Small intestine (tissue), 7 donors: ENCODE measurements at regions not wholly inside any gene's neighbourhood (a gene's known extent, or its start where the extent isn't known, plus 50 kb on each side); places are given as distances from the start of the nearest gene placed in this dataset.

Source experiments
- DNase-seq, 2 donors: peaks; one replicate each; pipeline versions ENCODE4 v3.0.0 to v3.0.0-alpha.2; 2013
- FAIRE-seq: peaks from 2 replicates; lab custom pipeline; 2012; peaks lifted over from hg19 to GRCh38; lab: Jason Lieb, UNC
- H3K27ac ChIP-seq, 3 donors: one replicate each; pipeline ENCODE4 v1.5.1; 2013; ENCODE audit warnings: low read length in 2 of 3, mild to moderate bottlenecking in 2 of 3, control low read depth in 1 of 3, inconsistent platforms in 1 of 3, low read depth in 1 of 3, moderate library complexity in 1 of 3
- H3K27me3 ChIP-seq, 3 donors: one replicate each; pipeline ENCODE4 v1.6.1; 2013; ENCODE audit warnings: low read length in 3 of 3, inconsistent platforms in 1 of 3; ENCODE audit not compliant: control insufficient read depth in 3 of 3, insufficient read depth in 3 of 3
- H3K36me3 ChIP-seq, 3 donors: one replicate each; pipeline ENCODE4 v1.6.1; 2013; ENCODE audit warnings: low read length in 3 of 3, inconsistent platforms in 1 of 3, low read depth in 1 of 3, mild to moderate bottlenecking in 1 of 3, moderate library complexity in 1 of 3; ENCODE audit not compliant: control insufficient read depth in 3 of 3, insufficient read depth in 2 of 3
- H3K4me1 ChIP-seq, 3 donors: one replicate each; pipeline ENCODE4 v1.6.1; 2013; ENCODE audit warnings: low read length in 2 of 3, inconsistent platforms in 1 of 3, low read depth in 1 of 3, mild to moderate bottlenecking in 1 of 3, moderate library complexity in 1 of 3; ENCODE audit not compliant: control insufficient read depth in 3 of 3, insufficient read depth in 2 of 3
- H3K4me3 ChIP-seq, 3 donors: one replicate each; pipeline ENCODE4 v1.5.1; 2013; ENCODE audit warnings: low read length in 3 of 3, control low read depth in 1 of 3, inconsistent platforms in 1 of 3, low read depth in 1 of 3, mild to moderate bottlenecking in 1 of 3, moderate library complexity in 1 of 3
- H3K9me3 ChIP-seq, 2 donors: one replicate each; pipeline ENCODE4 v1.6.1; 2013; ENCODE audit warnings: low read depth in 1 of 2, low read length in 1 of 2; ENCODE audit not compliant: control insufficient read depth in 2 of 2, insufficient read depth in 1 of 2
- WGBS, 3 donors: extraction: QIAGEN DNeasy Blood & Tissue Kit; methylation state at CpG; one replicate each; pipeline ENCODE4 v1.1.7; 2013; 5-methylcytosine and 5-hydroxymethylcytosine counted together
- donor health status: healthy with polysubstance abuse.
- donor health status: control.
- donor health status: control.
- donor health status: Bipolar disorder and iron deficiency.
- donor health status: healthy.

- no peaks in the 10 kb centered on the region for H3K27me3 ChIP-seq
- FAIRE-seq (no peak), DNase-seq (no peak)
- H3K4me1 ChIP-seq = no peaks in the 10 kb centered on the region
- H3K36me3 ChIP-seq = no peaks in the 10 kb centered on the region
- 60 to 67% (median 62%) methylated on average over 7 of the region's 7 CpGs for WGBS, 3 donors
- no peaks in the 10 kb centered on the region for H3K9me3 ChIP-seq
- H3K27ac ChIP-seq = no peak overlapping the region
- no peak overlapping the region for H3K4me3 ChIP-seq
Measured at GRCh38 chr3:159174715-159175692, 373.1 kb downstream of the MFSD1 start.

GRCh38 chr3:159178209-159178897 lies 376.5 kb downstream of the MFSD1 start:
- Histone ChIP-seq H3K36me3 (no peaks in the 10 kb centered on the region), H3K4me1 (no peaks in the 10 kb centered on the region), H3K27ac (no peak overlapping the region), H3K9me3 (no peaks in the 10 kb centered on the region), H3K4me3 (no peak overlapping the region), H3K27me3 (no peaks in the 10 kb centered on the region)
- WGBS, 3 donors = 47 to 76% (median 50%) methylated on average over 4 of the region's 4 CpGs
- DNase-seq = no peak
- no peak for FAIRE-seq

DNA sequence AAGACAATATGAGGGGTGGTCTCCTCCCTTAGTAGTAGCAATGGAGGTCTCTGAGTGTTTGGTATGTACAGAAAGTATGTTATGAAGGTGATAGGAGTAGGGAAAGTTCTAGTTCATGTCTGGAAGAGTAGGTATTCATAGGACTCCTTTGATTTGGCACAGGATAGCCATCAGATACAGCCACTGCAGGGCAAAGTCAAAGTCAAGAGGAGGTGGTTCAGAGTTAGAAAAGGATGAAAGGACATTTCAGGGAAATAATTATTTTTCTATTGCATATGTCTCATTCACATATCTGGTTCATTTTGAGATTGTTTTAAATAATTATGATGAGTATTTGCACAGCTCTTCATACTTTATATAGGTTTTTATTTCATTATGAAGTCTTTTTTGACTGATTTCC lies 381.1 kb downstream of the MFSD1 start:
- DNase-seq = no peak
- no peaks in the 10 kb centered on the region for H3K9me3 ChIP-seq
- FAIRE-seq = no peak
- no peaks in the 10 kb centered on the region for H3K36me3 ChIP-seq
- no peak overlapping the region for H3K4me3 ChIP-seq
- no peaks in the 10 kb centered on the region for H3K4me1 ChIP-seq
- no peak overlapping the region for H3K27ac ChIP-seq
- H3K27me3 ChIP-seq = no peaks in the 10 kb centered on the region

DNA sequence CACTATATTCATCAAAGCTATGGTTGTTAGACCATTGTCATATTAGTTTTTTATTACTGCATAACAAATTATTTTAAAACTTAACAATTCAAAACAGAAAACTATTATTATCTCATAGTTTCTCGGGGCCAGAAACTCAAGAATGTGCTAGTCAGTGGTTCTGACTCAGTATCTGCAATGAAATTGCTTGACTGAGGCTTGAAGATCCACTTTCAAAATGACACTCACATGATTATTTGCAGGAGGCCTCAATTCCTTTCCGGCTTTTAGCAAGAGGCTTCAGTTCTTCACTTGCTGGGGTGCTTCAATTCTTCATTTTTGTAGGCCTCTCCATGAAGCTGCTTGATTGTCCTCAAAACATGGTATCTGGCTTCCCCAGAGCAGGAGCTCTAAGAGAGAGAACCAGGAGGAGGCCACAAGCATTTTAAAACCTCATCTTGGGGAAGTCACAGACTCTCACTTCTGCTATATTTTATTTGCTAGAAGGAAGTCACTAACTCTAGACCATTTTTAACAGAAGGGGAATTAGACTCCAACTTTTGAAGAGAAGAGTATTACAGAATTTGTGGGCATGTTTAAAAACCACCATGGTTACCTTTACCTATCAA lies 383.7 kb downstream of the MFSD1 start:
- Histone ChIP-seq H3K4me3 (no peak overlapping the region), H3K27ac (no peak overlapping the region), H3K27me3 (no peaks in the 10 kb centered on the region), H3K9me3 (no peaks in the 10 kb centered on the region), H3K36me3 (no peaks in the 10 kb centered on the region), H3K4me1 (no peaks in the 10 kb centered on the region)
- WGBS, 3 donors = 56 to 67% (median 64%) methylated on average over 2 of the region's 2 CpGs
- FAIRE-seq (no peak), DNase-seq (no peak)

DNA sequence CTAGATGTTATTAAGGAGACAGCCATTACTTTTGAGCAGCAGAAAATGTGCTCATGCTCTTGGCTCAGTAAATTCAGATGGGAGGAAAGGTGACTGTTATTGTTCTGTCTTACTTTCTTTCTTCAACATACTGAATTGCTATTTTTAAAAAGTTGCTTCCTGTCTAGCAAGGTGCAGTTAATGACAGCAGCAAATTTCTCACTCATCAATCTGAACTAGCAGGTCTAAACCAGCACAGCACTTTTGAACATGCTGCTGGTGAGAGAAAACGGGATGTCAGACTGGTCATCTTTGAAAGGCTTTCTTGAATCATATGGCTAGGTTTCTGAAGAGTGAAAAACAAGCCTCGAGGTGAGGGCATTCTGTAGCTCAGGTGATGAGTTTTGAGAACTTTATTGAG lies 384.7 kb downstream of the MFSD1 start:
- DNase-seq = no peak
- no peaks in the 10 kb centered on the region for H3K36me3 ChIP-seq
- no peaks in the 10 kb centered on the region for H3K27me3 ChIP-seq
- no peak overlapping the region for H3K27ac ChIP-seq
- H3K9me3 ChIP-seq = no peaks in the 10 kb centered on the region
- FAIRE-seq = no peak
- H3K4me1 ChIP-seq = no peaks in the 10 kb centered on the region
- WGBS, 3 donors = 47 to 53% (median 53%) methylated on average over 2 of the region's 2 CpGs
- H3K4me3 ChIP-seq = no peak overlapping the region

DNA sequence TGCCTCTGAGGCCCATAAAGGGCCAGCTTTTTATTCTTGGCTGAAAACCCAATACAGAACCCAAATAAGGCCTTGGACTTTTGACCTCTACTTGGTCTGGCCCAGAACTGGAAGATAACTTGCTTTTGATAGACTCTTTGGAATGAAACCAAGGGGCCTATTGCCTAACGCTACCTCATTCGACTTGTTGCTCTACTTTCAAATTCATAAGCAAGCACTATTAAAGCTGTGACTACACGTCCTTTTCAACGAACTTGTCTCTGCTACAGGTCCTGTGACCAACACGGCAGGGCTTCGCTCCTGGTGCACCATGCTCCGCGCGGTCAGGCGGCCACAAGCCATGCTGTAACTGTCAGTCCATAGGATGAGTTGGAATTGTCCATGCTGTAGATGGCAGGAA lies 385.4 kb downstream of the MFSD1 start:
- no peak overlapping the region for H3K4me3 ChIP-seq
- H3K9me3 ChIP-seq = no peaks in the 10 kb centered on the region
- FAIRE-seq = no peak
- WGBS, 3 donors = 67 to 73% (median 68%) methylated on average over 10 of the region's 10 CpGs
- H3K27me3 ChIP-seq = no peaks in the 10 kb centered on the region
- H3K4me1 ChIP-seq = no peaks in the 10 kb centered on the region
- H3K27ac ChIP-seq = peak overlapping the region in 1 of 3 donors; percentile 15
- DNase-seq = no peak
- no peaks in the 10 kb centered on the region for H3K36me3 ChIP-seq

- Histone ChIP-seq H3K4me1 (no peaks in the 10 kb centered on the region), H3K36me3 (no peaks in the 10 kb centered on the region), H3K27ac (peak overlapping the region in 1 of 3 donors; percentile 15), H3K27me3 (no peaks in the 10 kb centered on the region), H3K9me3 (no peaks in the 10 kb centered on the region), H3K4me3 (no peak overlapping the region)
- 73 to 78% (median 77%) methylated on average over 6 of the region's 6 CpGs for WGBS, 3 donors
- no peak for FAIRE-seq
- no peak for DNase-seq
Measured at GRCh38 chr3:159187706-159188105, 385.9 kb downstream of the MFSD1 start.

- no peak for FAIRE-seq
Measured at GRCh38 chr3:159189994-159190669, 388.3 kb downstream of the MFSD1 start.

More at GRCh38 chr3:159189994-159190669, 388.3 kb downstream of the MFSD1 start:
- H3K4me1 ChIP-seq = no peaks in the 10 kb centered on the region
- no peaks in the 10 kb centered on the region for H3K27me3 ChIP-seq
- H3K4me3 ChIP-seq = no peak overlapping the region
- no peak overlapping the region for H3K27ac ChIP-seq
- 58 to 70% (median 60%) methylated on average over 4 of the region's 4 CpGs for WGBS, 3 donors
- H3K36me3 ChIP-seq = no peaks in the 10 kb centered on the region
- H3K9me3 ChIP-seq = no peaks in the 10 kb centered on the region
- DNase-seq = no peak
